H4 (cell line): ENCODE measurements at regions not wholly inside any gene's neighbourhood (a gene's known extent, or its start where the extent isn't known, plus 50 kb on each side); places are given as distances from the start of the nearest gene placed in this dataset.

Experiments
- DNase-seq: peaks from one replicate; pipeline ENCODE4 v3.0.0-alpha.2; 2015; ENCODE audit warnings: low spot score

GRCh38 chr21:16304174-16305095 lies 574.7 kb downstream of the USP25 start:
- DNase-seq, result no peak

- DNase-seq, result no peak
Measured at GRCh38 chr21:16305686-16306085, 575.9 kb downstream of the USP25 start.

GRCh38 chr21:16307256-16307655 lies 577.5 kb downstream of the USP25 start:
- no peak for DNase-seq

- peak; percentile 13 for DNase-seq
Measured at GRCh38 chr21:16308269-16308668, 578.5 kb downstream of the USP25 start.

- no peak for DNase-seq
Measured at GRCh38 chr21:16309250-16309971, 579.6 kb downstream of the USP25 start.

GRCh38 chr21:16310176-16310575 lies 580.4 kb downstream of the USP25 start:
- DNase-seq, result no peak

- DNase-seq, result no peak
Measured at GRCh38 chr21:16311229-16311628, 581.4 kb downstream of the USP25 start.

GRCh38 chr21:16312321-16312720 lies 582.5 kb downstream of the USP25 start:
- DNase-seq, result no peak

GRCh38 chr21:16315223-16315622 lies 585.4 kb downstream of the USP25 start:
- no peak for DNase-seq

GRCh38 chr21:16318651-16319300 lies 589.0 kb downstream of the USP25 start:
- no peak for DNase-seq

- no peak for DNase-seq
Measured at GRCh38 chr21:16320110-16320509, 590.3 kb downstream of the USP25 start.

GRCh38 chr21:16322454-16322853 lies 592.7 kb downstream of the USP25 start:
- no peak for DNase-seq

GRCh38 chr21:16323596-16323995 lies 593.8 kb downstream of the USP25 start:
- no peak for DNase-seq

- DNase-seq, result no peak
Measured at GRCh38 chr21:16324630-16325029, 594.8 kb downstream of the USP25 start.

GRCh38 chr21:16330082-16330907 lies 600.5 kb downstream of the USP25 start:
- DNase-seq, result peak; percentile 80

- DNase-seq, result no peak
Measured at GRCh38 chr21:16330908-16331268, 601.1 kb downstream of the USP25 start.

- no peak for DNase-seq
Measured at GRCh38 chr21:16337266-16337665, 607.5 kb downstream of the USP25 start.

- DNase-seq, result no peak
Measured at GRCh38 chr21:16342932-16343331, 613.1 kb downstream of the USP25 start.

- no peak for DNase-seq
Measured at GRCh38 chr21:16343776-16344175, 614.0 kb downstream of the USP25 start.

GRCh38 chr21:16345757-16346156 lies 616.0 kb downstream of the USP25 start:
- no peak for DNase-seq

- no peak for DNase-seq
Measured at GRCh38 chr21:16347223-16347622, 617.4 kb downstream of the USP25 start.

GRCh38 chr21:16353764-16354163 lies 624.0 kb downstream of the USP25 start:
- DNase-seq, result no peak
